Right ventricle myocardium superior (tissue), 1 donor: ENCODE measurements at regions not wholly inside any gene's neighbourhood (a gene's known extent, or its start where the extent isn't known, plus 50 kb on each side); places are given as distances from the start of the nearest gene placed in this dataset.
A peak's percentile ranks its signal among the peaks of the same experiment; 100 is the strongest.

ENCODE experiments used
- ATAC-seq: fragments of 200-7000 bp; cut with Tn5 transposase; one replicate; pipeline ENCODE4 v1.9.1; 2020; ENCODE audit warnings: mild to moderate bottlenecking; ENCODE audit not compliant: poor library complexity
- DNase-seq: peaks from one replicate; pipeline ENCODE4 v3.0.0-alpha.2; 2020
- intact Hi-C: fragments of 100-400 bp; cut with DNase I; formaldehyde crosslinking; loops from one replicate; pipeline ENCODE4 v1.11.2; 2022
- donor health status: DM: no; HTN: yes; CAD: no; lungs with severe emphysema.

DNA sequence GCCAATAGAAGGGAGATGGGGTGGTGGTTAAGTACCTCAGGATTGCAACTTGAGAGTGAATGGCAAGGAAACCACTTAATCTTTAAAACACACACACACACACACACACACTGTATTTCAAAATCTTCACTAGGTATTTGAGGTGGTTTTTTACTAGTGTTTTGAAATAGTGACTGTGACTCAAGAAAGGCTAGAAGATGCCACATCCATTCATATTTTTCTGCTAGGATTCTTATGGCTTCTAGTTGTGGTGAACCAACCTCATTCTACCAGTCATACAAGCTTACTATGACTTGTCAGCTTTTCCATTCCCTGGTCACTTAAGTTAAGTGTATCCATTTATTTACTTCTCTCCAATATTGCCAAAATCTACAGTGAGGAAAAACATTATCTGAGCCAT lies 519.4 kb upstream of the JAG1 start:
- no peak for ATAC-seq
- no peak for DNase-seq
- intact Hi-C loops = no loop called here

DNA sequence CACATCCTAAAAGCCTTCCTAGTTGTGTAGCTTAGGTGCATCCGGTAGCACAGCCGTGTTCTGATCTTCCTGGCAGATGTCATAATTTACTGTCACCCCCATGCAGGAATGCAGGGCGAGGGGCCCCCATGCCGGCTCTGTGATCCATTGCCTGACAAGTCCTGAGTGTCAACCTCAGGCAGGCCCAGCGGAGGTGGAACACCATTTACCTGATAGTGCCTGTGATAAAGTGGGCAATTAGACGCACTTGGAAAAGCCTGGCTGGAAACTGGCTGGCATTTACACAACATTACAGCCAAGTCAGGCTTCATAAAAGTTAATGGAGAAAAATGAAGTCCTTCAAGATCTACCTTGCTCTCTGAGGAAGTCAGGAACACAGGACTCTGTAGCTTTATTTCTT lies 521.4 kb upstream of the JAG1 start:
- ATAC-seq = peak; percentile 61
- DNase-seq = no peak
- intact Hi-C loops = no loop called here

DNA sequence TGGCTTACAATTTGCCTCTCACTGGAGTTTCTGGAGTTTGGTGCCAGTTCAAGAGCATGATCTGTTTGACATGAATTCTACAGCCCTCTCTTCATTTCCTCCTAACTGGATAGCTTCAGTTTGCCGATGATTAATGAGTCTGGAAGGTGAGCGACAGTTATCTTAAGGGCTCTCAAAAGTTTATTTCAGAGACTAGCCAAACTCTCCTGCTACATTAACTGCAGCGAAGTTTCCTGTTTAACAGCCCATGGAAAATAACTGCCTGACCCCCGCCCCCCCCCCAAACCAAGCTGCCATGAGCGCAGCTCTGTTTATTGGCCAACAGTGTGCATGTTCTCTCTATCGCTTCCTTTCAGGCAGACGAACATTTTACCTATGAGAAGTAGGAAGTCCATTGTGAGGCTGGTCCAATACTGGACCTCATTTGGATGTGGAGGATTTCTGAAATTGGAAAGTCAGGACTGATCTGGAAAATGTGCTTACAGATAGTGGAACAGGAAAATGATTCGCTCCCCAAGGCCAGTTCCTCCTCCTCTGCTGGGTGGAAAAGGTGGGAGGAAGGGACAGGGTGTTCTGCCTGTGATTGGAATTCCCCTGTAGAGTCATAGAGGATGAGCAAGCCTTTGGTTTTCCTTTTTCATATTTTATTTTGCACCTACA lies 522.2 kb upstream of the JAG1 start:
- ATAC-seq (peak; percentile 43), DNase-seq (no peak)
- intact Hi-C loops = no loop called here

DNA sequence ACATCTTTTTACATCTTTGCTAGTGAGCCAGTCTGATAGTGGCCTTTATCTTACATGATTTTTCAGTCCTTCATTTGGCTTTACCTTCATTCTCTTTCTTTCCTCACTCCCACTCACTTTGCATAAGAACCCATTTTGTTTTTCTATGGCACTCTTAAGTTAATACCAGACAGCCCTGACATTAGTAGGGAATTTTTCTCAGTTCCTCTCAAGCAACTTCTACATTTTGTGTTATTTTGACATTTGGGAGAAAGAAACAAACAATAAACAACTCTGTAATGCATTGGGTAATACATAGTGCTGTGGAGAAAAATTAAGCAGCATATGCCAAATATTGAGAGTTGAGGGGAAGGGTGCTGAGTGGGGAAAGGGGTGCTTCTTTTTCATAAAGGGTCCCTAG lies 524.1 kb upstream of the JAG1 start:
- intact Hi-C loops = no loop called here
- DNase-seq (no peak), ATAC-seq (no peak)

DNA sequence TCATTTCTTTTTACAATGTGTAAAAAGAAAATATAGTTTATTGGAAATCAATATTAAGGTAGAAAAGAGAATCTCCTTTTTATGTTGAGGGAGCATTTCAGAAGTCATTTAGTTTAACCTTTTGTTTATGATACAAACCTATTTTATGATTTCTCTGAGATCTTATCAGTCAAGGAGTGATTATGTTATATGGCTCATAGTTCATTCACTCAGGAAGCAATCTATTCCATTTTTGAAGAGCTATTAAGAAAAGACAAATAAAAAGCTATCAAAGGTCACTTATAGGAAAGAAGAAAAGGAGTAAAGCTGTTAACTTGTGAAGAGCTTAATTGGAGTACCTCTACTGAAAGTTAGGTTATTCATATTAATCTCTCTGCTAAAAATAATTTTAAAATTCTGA lies 526.6 kb upstream of the JAG1 start:
- ATAC-seq = no peak
- intact Hi-C loops = loop anchor here (5.0 kb wide), 1 partner anchor 528 kb away; the partner anchor contains the start of gene JAG1
- no peak for DNase-seq

DNA sequence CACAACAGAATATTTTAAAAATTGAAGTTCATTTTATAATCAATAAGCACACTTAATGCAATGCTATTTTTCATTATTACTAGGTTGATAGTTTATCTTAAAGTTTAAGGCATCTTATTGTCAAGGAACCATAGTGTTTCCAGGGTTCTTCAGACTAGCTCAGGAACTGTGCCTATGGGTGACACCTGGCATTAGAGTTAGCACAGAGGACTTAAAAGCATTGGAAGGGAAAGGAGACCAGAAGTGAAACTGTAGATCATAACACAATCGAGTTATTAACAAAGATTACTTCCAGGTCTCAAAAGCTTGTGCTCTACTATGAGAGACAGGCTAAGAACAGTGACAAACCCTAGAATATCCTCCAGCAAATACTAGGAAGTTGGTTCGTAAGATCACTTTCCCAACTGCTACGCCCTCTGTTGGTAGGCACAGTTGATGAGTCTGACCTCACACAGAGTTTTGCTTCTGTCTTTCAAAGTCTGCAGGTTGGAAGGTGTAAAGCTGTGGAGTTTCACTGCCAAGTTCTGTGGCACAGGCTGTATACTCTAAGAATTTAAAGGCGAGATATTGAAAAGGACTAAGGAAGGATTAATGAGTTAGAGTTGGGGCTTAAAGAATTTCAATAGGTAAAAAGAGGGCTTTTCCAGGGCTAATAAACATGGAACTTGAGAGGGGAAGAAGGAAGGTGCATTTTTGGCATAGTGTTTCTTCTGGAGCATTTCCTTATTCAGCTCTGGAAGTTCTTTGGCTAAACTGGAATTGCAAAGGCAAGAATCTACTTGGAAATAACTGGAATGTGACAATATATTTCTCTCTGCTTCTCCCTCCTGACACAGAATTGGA lies 531.3 kb upstream of the JAG1 start:
- intact Hi-C loops = loop anchor here (5.0 kb wide), 1 partner anchor 533 kb away; the partner anchor contains the start of gene JAG1
- DNase-seq = peak; percentile 45
- peak; percentile 97 for ATAC-seq

DNA sequence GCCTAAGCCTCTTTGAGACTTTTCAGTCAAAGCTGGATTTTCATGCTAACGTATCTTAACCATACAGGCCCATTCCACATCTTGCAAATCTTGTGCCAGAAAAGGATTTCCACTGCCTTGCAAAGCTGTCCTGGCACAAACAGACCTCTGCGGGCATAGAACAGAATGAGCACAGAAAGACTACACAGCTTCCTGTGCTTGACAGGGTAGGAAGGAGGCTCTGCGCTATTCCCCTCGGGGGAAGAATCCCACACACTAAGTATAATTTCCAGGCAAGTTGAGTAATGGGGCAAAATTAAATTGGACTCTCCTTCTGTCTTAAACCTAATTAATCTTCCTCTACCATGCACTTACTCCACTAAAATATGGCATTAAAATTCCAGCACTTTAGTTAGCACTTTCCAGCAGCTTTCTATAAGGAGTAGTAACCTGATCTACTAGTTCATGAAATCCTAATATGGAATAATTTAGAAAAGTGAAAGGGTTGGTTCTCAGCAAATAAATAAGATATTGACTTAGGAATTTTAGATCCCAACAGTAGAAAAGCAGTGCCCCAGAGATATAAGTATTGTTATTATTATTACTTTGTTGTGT lies 532.1 kb upstream of the JAG1 start:
- intact Hi-C loops = no loop called here

DNA sequence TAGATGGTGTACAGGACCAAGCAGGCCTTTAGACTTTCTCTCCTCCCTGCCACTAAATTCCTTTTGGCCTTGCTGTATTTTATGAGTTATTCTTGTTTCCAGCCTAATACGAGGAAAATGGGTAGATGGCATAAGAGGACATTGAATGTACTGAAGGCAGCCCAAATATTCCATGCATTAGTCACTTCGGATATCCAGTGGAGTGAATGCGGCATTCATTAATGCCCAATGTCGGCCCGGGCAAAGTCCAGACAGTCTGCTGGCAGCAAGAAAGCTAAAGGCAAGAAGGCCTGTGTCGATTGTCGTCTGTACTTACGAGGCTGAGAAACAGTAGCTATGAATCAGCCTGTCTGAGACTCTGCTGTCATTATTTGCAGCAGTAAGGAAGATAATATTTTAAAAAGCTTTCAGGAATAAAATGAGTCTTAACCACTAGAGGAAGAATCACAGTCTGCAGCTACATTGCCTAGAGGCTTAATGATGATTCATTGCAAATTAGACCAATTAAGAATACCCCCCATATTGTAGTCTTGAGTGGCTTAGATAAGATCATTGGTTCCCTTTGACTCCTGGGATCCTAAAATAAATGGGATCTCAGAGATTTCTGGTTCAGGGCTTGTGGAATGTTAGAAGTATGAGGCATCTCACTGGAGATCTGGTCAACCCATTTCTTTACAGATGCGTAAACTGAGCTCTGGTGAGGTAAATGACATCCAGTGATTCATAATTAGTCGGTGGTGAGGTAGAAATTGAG lies 534.1 kb upstream of the JAG1 start:
- ATAC-seq (no peak), DNase-seq (no peak)
- intact Hi-C loops = no loop called here

More for the DNA sequence above, 532.1 kb upstream of the JAG1 start:
- DNase-seq (no peak), ATAC-seq (no peak)

DNA sequence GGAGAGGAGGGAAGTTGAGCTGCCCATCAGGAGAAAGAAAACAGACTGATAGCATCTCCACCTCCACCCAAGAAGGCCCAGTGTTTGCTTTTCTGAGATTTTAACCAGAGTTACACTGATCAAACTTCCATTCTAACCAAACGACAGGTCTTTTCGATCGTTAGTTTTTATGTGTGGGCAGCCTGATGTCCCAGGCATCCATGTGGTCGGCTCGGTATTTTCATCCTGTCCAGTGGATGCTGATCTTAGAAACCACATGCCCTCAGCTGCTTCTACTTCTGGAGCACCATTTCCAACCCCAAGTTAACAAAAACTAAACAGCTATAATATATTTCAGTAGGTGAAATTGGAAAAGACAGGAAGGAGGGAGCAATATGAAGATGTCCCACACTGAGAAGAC lies 536.8 kb upstream of the JAG1 start:
- intact Hi-C loops = no loop called here
- ATAC-seq = no peak
- DNase-seq = no peak

DNA sequence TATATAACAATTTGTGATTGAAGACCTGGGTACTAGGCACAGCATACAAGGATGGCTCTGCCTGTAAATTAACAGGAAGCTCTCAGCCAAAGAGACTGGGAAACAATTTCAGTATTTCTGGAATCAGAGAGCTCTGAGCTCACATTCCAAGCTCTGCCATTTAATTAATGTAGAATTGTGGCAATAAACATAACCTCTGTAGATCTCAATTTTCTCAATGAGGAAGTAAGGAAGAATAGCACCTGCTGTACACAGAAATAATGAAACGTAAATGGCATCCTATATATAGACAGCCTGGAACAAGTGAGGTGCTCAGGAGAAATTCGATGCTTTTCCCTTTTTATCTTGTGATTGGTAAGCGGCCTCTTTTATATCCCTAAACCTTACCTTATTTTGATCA lies 538.5 kb upstream of the JAG1 start:
- ATAC-seq (no peak), DNase-seq (no peak)
- intact Hi-C loops = no loop called here

DNA sequence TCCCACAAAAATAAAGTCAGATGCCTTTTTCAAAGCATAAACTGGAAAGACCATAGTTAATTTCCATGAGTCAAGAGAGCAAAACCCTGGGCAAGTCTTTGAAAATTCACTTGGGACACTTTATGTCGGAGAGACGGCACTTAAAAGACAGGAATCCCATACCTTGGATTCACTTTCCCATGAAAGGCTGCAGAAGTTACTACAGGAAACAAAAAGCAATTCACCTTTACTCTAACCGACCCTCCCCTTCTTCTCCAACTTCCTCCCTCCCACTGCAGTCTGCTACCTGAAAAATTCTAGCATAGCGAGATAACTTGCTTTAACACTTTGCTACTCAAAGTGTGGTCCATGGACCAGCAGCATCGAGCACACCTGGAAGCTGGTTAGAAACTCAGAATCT lies 539.1 kb upstream of the JAG1 start:
- ATAC-seq (no peak), DNase-seq (no peak)
- intact Hi-C loops = no loop called here

DNA sequence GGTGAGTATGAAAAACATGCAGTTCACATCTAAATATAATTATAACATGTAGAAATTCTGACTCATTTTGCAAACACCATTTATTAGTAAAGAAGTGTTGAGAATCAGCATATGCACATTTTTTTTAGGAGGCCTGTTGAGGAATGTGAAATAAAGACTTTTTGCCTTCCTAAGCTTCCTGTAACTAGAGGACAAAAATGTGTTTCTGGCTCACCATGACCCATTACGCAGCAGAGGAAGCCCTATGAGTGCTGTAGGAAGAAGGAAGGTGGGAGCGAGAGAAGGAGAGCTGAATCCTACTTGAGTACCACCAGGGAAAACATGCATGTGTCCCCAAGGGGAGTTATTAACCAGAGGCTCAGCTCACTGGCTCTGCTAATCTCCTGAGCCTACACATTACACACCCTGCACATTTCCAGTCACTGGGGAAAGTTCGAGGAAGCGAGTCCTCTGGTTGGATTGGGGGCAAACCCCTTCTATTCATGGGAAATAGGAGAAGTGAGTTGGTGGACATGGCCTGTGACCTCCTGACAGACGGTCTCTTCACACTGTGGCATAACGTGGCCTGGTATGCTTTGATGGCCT lies 540.5 kb upstream of the JAG1 start:
- intact Hi-C loops = no loop called here
- ATAC-seq (no peak), DNase-seq (no peak)

DNA sequence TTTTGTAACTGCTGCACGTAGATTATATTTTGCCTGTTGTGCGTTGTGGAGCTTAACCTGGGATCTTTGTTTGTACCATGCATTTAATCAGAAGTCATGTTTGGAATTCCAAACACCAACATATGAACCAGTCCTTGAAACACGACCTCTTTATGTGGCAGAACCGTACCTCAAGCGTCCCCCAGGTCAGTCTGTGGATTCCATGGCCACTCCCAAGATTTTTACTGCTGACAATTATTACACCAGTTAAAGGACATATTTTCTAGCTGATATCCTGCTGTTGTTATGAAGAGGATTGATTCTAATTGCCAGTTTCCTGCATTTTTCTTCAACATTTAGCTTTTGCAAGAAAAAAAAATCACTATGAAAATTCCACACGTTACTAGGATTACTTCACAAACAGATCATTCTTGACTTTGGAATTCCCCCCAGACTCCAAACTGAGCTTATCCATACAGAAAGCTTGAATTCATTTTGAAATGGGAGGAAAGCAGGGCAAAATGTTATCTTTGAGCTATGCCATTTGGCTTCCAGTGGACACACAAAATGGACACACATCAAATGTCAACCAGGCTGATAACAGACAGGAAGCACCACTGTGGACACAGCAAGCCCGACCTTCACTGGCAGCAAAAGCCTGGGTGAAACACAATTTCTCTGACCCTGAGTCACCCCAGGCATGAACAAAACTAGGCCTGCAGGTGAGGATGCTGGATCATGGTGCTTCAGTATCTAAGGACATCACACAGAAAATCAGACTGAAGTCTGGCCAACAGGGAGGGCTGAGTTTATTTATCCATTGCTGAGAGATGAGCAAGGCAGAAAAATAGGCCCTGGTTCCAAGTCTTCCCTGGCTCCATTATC lies 542.9 kb upstream of the JAG1 start:
- DNase-seq (no peak), ATAC-seq (peak; percentile 16)
- intact Hi-C loops = no loop called here

DNA sequence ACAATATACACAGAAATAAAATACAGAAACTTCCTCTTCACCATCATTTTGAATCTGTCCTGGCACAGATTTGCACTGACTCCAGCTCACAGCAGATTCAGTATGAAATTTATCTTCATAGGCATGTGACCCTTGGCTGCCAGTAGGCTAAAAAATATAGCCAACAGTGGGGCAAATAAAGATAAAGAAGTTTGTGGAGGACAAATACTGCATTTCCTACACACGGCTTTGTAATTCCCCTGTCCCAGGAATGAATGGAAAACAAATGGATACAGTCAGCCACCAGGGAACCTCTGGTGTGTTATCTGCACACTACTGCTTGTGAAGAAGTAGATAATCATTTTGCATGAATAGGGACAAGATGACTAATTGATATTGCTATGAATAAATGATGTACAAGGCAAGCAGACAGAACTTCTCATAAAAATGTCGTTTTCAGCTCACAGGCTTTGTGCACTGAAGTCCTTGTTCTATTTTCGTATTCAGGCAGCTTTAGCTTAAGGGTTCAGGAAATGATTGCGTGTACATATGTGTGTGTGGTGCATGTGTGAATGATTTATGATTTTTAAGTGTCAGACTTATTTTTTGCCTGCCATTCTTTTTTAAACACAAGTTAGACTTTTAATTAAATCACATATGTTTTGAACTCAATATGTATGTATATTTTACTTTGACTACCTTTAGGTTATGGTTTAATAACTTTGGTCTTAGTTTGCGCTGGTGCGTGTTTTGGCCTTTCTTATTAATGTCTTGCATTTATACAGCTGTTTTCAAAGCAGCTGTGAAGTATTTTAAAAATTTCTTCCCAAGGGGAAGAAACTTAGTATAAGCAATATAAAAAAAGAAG lies 543.8 kb upstream of the JAG1 start:
- intact Hi-C loops = no loop called here
- peak; percentile 25 for ATAC-seq
- no peak for DNase-seq

DNA sequence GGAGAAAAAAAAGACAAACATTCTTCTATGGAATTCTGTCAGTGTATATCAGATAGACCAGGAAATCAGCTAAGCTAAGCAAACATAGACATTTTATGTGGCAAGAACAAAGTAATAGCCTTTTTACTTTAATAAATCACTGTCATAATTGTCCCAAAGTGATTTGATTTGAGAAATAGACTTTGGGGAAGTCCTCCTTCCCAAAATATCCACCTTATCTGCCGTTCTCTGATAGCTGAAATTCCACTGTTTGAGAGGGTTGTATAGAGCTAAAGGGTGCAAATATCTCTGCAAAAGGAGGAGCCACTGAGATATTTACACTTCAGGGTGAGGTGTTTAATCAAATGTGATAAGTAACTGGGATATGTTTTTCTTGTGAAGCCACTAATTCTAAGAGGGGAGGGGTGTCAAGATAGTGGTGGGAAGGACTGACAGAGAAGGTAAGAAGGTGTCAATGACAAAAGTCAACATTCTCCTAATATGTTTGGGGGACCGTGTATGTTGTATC lies 544.4 kb upstream of the JAG1 start:
- no peak for ATAC-seq
- intact Hi-C loops = no loop called here
- no peak for DNase-seq

DNA sequence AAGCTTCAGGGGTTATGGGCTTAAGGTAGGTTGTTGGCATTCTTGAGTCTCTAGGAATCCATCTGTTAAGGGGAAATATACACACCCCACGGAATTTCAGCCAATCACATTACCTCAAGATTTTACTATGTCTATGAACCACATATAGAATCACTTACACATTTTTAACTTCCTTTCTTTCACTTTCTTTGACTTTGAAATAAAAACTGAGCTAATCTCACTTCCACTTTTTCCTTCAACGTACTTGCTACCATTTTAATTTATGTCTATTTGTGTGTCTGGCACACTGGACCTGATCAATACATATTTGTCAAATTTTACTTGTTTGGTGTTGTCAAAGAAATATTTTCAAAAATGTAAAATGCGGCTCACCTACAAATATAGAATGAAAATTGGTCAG lies 545.4 kb upstream of the JAG1 start:
- intact Hi-C loops = no loop called here
- ATAC-seq = no peak
- no peak for DNase-seq

DNA sequence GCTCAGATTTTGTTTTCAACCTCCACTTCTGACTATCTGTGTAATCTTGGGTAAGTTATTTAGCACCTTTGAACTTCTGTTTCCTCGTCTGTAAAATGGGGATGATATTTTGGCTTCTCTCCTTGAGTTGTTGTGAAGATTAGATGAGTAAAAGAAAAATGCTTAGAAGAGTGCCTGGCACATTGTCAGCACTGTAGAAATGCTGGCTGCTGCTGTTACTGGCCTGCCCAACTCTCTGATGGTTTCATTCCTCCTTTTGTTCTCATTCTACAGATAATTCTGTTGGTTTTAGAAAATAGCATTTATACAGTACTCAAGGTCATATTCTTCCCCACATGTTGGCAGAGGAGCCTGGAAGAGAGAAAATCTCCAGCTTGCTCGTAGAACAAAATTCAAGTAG lies 547.2 kb upstream of the JAG1 start:
- intact Hi-C loops = no loop called here
- no peak for ATAC-seq

More for the DNA sequence above, 547.2 kb upstream of the JAG1 start:
- DNase-seq = no peak
